ENCODE measurements at regions not wholly inside any gene's neighbourhood (a gene's known extent, or its start where the extent isn't known, plus 50 kb on each side); places are given as distances from the start of the nearest gene placed in this dataset.

DNA sequence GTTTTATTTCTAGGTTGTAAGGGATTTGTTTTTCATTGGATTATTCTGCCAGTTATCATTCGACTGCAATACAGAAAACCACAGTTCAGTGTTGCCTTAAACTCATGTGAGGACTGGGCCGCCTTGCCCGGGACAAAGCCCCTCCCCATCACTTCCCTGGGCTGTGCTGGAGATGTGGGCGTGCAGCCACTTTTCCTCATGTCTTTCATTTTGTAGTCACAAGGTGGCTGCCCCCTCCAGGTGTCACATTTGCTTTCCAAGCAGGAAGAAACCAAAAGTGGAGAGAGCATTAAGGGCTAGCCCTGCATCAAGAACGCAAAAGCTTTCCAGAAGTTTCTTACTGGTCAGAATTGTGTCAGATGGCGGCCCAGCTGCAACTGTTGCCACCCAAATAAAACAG lies 492.5 kb upstream of the ID2 start:
- TF ChIP-seq, protein P1, sequence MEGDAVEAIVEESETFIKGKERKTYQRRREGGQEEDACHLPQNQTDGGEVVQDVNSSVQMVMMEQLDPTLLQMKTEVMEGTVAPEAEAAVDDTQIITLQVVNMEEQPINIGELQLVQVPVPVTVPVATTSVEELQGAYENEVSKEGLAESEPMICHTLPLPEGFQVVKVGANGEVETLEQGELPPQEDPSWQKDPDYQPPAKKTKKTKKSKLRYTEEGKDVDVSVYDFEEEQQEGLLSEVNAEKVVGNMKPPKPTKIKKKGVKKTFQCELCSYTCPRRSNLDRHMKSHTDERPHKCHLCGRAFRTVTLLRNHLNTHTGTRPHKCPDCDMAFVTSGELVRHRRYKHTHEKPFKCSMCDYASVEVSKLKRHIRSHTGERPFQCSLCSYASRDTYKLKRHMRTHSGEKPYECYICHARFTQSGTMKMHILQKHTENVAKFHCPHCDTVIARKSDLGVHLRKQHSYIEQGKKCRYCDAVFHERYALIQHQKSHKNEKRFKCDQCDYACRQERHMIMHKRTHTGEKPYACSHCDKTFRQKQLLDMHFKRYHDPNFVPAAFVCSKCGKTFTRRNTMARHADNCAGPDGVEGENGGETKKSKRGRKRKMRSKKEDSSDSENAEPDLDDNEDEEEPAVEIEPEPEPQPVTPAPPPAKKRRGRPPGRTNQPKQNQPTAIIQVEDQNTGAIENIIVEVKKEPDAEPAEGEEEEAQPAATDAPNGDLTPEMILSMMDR (IDR thresholded peaks at IDR 0.05): no peak
- no peak for TF ChIP-seq POLR2A (IDR thresholded peaks at IDR 0.05)
